ENCODE measurements at regions not wholly inside any gene's neighbourhood (a gene's known extent, or its start where the extent isn't known, plus 50 kb on each side); places are given as distances from the start of the nearest gene placed in this dataset.
"Not testable (repeated sequence)": the region's sequence is repeated elsewhere in the genome, so short reads cannot be mapped to it uniquely, and the experiment has no call there.

- H3K27ac Mint-ChIP-seq (ENCODE audit: unreplicated experiment), result no peak overlapping the region
- TF ChIP-seq, protein P1, sequence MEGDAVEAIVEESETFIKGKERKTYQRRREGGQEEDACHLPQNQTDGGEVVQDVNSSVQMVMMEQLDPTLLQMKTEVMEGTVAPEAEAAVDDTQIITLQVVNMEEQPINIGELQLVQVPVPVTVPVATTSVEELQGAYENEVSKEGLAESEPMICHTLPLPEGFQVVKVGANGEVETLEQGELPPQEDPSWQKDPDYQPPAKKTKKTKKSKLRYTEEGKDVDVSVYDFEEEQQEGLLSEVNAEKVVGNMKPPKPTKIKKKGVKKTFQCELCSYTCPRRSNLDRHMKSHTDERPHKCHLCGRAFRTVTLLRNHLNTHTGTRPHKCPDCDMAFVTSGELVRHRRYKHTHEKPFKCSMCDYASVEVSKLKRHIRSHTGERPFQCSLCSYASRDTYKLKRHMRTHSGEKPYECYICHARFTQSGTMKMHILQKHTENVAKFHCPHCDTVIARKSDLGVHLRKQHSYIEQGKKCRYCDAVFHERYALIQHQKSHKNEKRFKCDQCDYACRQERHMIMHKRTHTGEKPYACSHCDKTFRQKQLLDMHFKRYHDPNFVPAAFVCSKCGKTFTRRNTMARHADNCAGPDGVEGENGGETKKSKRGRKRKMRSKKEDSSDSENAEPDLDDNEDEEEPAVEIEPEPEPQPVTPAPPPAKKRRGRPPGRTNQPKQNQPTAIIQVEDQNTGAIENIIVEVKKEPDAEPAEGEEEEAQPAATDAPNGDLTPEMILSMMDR (conservative IDR thresholded peaks at IDR 0.05), result no peak
- no peaks in the 10 kb centered on the region for H3K9me3 Mint-ChIP-seq
- H3K4me1 Mint-ChIP-seq, result peaks cover 5% of the 10 kb centered on the region
- DNase-seq (ENCODE audit: low read depth, low spot score), result no peak
- no peak overlapping the region for H3K4me3 Mint-ChIP-seq
- no peaks in the 10 kb centered on the region for H3K27me3 Mint-ChIP-seq (ENCODE audit: low read depth)
- H3K36me3 Mint-ChIP-seq (ENCODE audit: low read depth), result no peaks in the 10 kb centered on the region
Measured at GRCh38 chr10:11691319-11691755, 50.8 kb upstream of the ECHDC3 start.

DNA sequence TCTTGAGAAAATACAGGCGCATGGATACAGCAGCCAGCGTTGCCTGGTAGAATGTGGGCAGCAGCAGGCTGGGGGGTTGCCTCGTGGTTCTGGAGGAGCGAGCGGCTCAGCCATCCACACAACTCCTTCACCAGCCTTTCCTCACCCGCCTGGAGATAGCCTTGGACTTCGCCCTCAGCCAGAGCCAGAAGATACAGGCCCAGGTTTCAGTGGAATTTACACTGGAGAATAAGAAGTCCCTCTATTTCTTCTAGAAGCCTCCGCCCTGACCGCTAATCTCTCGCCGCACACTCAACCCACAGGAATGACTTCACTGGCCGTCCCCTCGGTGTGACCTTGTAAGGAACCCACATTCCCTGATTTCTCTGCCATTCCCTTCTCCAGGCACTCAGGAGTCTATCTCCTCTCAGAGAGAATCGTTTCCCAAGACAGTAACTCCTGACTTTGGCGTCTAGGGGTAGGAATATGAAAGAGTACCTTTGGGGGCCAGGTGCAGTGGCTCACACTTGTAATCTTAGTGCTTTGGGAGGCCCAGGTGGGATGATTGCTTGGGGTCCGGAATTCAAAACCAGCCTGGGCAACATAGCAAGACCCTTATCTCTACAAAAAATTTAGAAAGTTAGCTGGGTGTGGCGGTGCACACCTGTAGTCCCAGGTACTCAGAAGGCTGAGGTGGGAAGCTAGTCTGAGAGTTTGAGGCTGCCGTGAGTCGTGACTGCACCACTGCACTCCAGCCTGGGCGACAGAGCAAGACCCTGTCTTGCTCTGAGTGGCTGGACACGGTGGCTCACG lies 52.0 kb upstream of the ECHDC3 start:
- TF ChIP-seq, protein P1 (conservative IDR thresholded peaks at IDR 0.05), result no peak
- Mint-ChIP-seq H3K4me3 (no peak overlapping the region), H3K27me3 (ENCODE audit: low read depth) (no peaks in the 10 kb centered on the region), H3K4me1 (peaks cover 12% of the 10 kb centered on the region), H3K36me3 (ENCODE audit: low read depth) (no peaks in the 10 kb centered on the region), H3K9me3 (no peaks in the 10 kb centered on the region), H3K27ac (ENCODE audit: unreplicated experiment) (no peak overlapping the region)
- no peak for DNase-seq (ENCODE audit: low read depth, low spot score)

GRCh38 chr10:11688448-11688795 lies 53.8 kb upstream of the ECHDC3 start:
- not testable (repeated sequence) for H3K27me3 Mint-ChIP-seq (ENCODE audit: low read depth)

GRCh38 chr10:11687779-11688447 lies 54.3 kb upstream of the ECHDC3 start:
- peaks cover 31% of the 10 kb centered on the region for H3K4me1 Mint-ChIP-seq
- H3K27ac Mint-ChIP-seq (ENCODE audit: unreplicated experiment), result no peak overlapping the region
- no peaks in the 10 kb centered on the region for H3K27me3 Mint-ChIP-seq (ENCODE audit: low read depth)
- DNase-seq (ENCODE audit: low read depth, low spot score), result no peak
- H3K4me3 Mint-ChIP-seq, result no peak overlapping the region
- H3K36me3 Mint-ChIP-seq (ENCODE audit: low read depth), result no peaks in the 10 kb centered on the region
- TF ChIP-seq, protein P1 (conservative IDR thresholded peaks at IDR 0.05), result no peak
- no peaks in the 10 kb centered on the region for H3K9me3 Mint-ChIP-seq

More at GRCh38 chr10:11688448-11688795, 53.8 kb upstream of the ECHDC3 start:
- H3K27ac Mint-ChIP-seq (ENCODE audit: unreplicated experiment); H3K36me3 Mint-ChIP-seq (ENCODE audit: low read depth); H3K9me3 Mint-ChIP-seq; H3K4me3 Mint-ChIP-seq; DNase-seq (ENCODE audit: low read depth, low spot score): not testable (repeated sequence)
- peaks cover 27% of the 10 kb centered on the region for H3K4me1 Mint-ChIP-seq

DNA sequence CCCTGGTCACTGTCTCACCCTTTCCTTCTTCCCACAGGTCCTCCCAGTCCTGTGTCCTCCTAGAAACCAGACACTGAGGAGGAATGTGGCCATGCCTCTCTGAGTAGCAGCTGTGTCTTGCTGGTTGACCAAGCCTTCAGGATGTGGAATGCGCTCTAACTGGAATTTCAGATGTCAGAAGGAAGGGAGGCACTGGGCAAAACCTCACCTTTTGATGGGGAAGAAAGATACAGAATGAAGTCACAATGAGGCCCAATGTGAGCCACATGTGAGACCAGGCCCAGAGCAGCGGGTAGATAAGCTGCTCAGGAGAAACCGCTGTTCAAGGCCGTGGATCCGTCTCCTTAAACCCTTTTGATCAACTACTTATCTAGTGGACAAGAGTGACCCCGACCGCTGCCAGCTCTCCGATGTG lies 54.8 kb upstream of the ECHDC3 start:
- Mint-ChIP-seq H3K9me3 (no peaks in the 10 kb centered on the region), H3K27ac (ENCODE audit: unreplicated experiment) (peak overlapping the region; percentile 55), H3K4me1 (peaks cover 35% of the 10 kb centered on the region), H3K36me3 (ENCODE audit: low read depth) (no peaks in the 10 kb centered on the region), H3K4me3 (no peak overlapping the region), H3K27me3 (ENCODE audit: low read depth) (no peaks in the 10 kb centered on the region)
- TF ChIP-seq, protein P1 (conservative IDR thresholded peaks at IDR 0.05), result no peak
- no peak for DNase-seq (ENCODE audit: low read depth, low spot score)

DNA sequence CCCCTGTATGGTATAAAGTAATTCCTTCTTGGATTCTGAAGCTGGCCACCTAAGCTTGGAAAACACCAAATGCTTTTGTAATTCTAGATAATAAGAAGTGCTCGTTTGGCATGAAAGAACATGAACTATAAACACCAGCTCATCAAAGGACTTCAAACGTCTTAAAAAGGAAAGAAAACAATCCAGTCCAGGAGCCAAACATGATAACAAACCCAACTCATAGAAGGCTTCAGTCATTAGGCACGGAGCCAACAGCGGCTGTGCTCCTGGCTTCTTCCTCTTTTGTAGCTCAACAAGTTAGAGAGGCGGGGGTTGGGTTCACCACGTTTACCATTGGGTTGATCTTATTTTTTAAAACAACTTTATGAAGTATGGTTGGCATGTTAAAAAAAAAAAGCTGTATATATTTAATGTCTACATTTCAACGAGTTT lies 56.4 kb upstream of the ECHDC3 start:
- H3K27me3 Mint-ChIP-seq (ENCODE audit: low read depth), result no peaks in the 10 kb centered on the region
- no peak overlapping the region for H3K4me3 Mint-ChIP-seq
- peaks cover 35% of the 10 kb centered on the region for H3K4me1 Mint-ChIP-seq
- DNase-seq (ENCODE audit: low read depth, low spot score), result no peak
- TF ChIP-seq, protein P1 (conservative IDR thresholded peaks at IDR 0.05), result no peak
- no peak overlapping the region for H3K27ac Mint-ChIP-seq (ENCODE audit: unreplicated experiment)
- H3K36me3 Mint-ChIP-seq (ENCODE audit: low read depth), result no peaks in the 10 kb centered on the region
- H3K9me3 Mint-ChIP-seq, result no peaks in the 10 kb centered on the region
